Neural progenitor cell (in vitro differentiated cells): ENCODE measurements at regions not wholly inside any gene's neighbourhood (a gene's known extent, or its start where the extent isn't known, plus 50 kb on each side); places are given as distances from the start of the nearest gene placed in this dataset.

Experiments
- CTCF ChIP-seq: fragments of 200-600 bp; sonication (generic); IDR thresholded peaks from 2 replicates; pipeline ENCODE4 v1.5.1; 2017; ENCODE audit warnings: antibody characterized with exemption, mild to moderate bottlenecking
- EZH2 ChIP-seq: fragments of 200-600 bp; sonication (generic); IDR thresholded peaks from 2 replicates; pipeline ENCODE4 v1.6.1; 2017; ENCODE audit warnings: antibody characterized with exemption, mild to moderate bottlenecking, moderate library complexity
- EZH2phosphoT487 ChIP-seq: fragments of 200-600 bp; sonication (generic); IDR thresholded peaks from 2 replicates; pipeline ENCODE4 v1.6.1; 2017; ENCODE audit warnings: antibody characterized with exemption

GRCh38 chr10:31173752-31174151 lies 142.1 kb upstream of the ZNF438 start:
- TF ChIP-seq CTCF (no peak), EZH2 (no peak), EZH2phosphoT487 (no peak)
